SK-N-SH treated with all-trans-retinoic acid at 6 μM for 48 hours (cell line): ENCODE measurements at regions not wholly inside any gene's neighbourhood (a gene's known extent, or its start where the extent isn't known, plus 50 kb on each side); places are given as distances from the start of the nearest gene placed in this dataset.

Experiments
- ATAC-seq: fragments of 200-7000 bp; cut with Tn5 transposase; 3 replicates; pipeline ENCODE4 v1.9.1; 2020; ENCODE audit warnings: mild to moderate bottlenecking, moderate library complexity
- ARNTL ChIP-seq: fragments of 450-650 bp; formaldehyde crosslinking; IDR thresholded peaks from 2 replicates; pipeline ENCODE4 v1.5.0; 2020; ENCODE audit warnings: low read depth, mild to moderate bottlenecking, moderate library complexity, borderline replicate concordance
- BACH2 ChIP-seq: fragments of 250-450 bp; sonication (Bioruptor Pico); IDR thresholded peaks from 2 replicates; pipeline ENCODE4 v1.9.0; 2021; ENCODE audit warnings: mild to moderate bottlenecking, borderline replicate concordance
- CREB5 ChIP-seq: fragments of 250-450 bp; sonication (Bioruptor Pico); IDR thresholded peaks from 2 replicates; pipeline ENCODE4 v1.5.1; 2020; ENCODE audit warnings: low read depth, mild to moderate bottlenecking, moderate library complexity
- CSDC2 ChIP-seq: fragments of 250-450 bp; sonication (Bioruptor Pico); IDR thresholded peaks from 2 replicates; pipeline ENCODE4 v1.5.0; 2020; ENCODE audit warnings: mild to moderate bottlenecking, moderate library complexity
- CSRNP3 ChIP-seq: fragments of 250-450 bp; sonication (Bioruptor Pico); IDR thresholded peaks from 2 replicates; pipeline ENCODE4 v1.5.1; 2021; ENCODE audit warnings: mild to moderate bottlenecking, moderate library complexity
- ESRRG ChIP-seq: fragments of 250-450 bp; sonication (Bioruptor Pico); IDR thresholded peaks from 2 replicates; pipeline ENCODE4 v1.6.1; 2021; ENCODE audit warnings: mild to moderate bottlenecking
- GLIS3 ChIP-seq: fragments of 250-450 bp; sonication (Bioruptor Pico); IDR thresholded peaks from 2 replicates; pipeline ENCODE4 v1.5.0; 2020; ENCODE audit warnings: mild to moderate bottlenecking, moderate library complexity
- ISL1 ChIP-seq: fragments of 250-450 bp; sonication (Bioruptor Pico); IDR thresholded peaks from 2 replicates; pipeline ENCODE4 v2.1.2; 2022; ENCODE audit warnings: mild to moderate bottlenecking, moderate library complexity
- OSR1 ChIP-seq: fragments of 250-450 bp; sonication (Bioruptor Pico); IDR thresholded peaks from 2 replicates; pipeline ENCODE4 v1.8.0; 2022; ENCODE audit warnings: moderate library complexity, mild to moderate bottlenecking, inconsistent platforms
- PATZ1 ChIP-seq: fragments of 250-450 bp; sonication (Bioruptor Pico); IDR thresholded peaks from 2 replicates; pipeline ENCODE4 v1.8.0; 2020; ENCODE audit warnings: mild to moderate bottlenecking, moderate library complexity, borderline replicate concordance
- RARB ChIP-seq: fragments of 250-450 bp; sonication (Bioruptor Pico); IDR thresholded peaks from 2 replicates; pipeline ENCODE4 v1.8.0; 2021; ENCODE audit warnings: mild to moderate bottlenecking, moderate library complexity
- SNAI2 ChIP-seq: fragments of 250-450 bp; sonication (Bioruptor Pico); IDR thresholded peaks from 2 replicates; pipeline ENCODE4 v1.5.0; 2020; ENCODE audit warnings: mild to moderate bottlenecking, moderate library complexity
- TCF4 ChIP-seq: fragments of 250-450 bp; sonication (Bioruptor Pico); IDR thresholded peaks from 2 replicates; pipeline ENCODE4 v1.8.0; 2021; ENCODE audit warnings: mild to moderate bottlenecking, moderate library complexity, borderline replicate concordance
- TOX ChIP-seq: fragments of 250-450 bp; sonication (Bioruptor Pico); IDR thresholded peaks from 2 replicates; pipeline ENCODE4 v1.8.0; 2021; ENCODE audit warnings: mild to moderate bottlenecking, moderate library complexity, borderline replicate concordance
- TSHZ2 ChIP-seq: fragments of 250-450 bp; sonication (Bioruptor Pico); IDR thresholded peaks from 2 replicates; pipeline ENCODE4 v1.5.0; 2020; ENCODE audit warnings: mild to moderate bottlenecking, moderate library complexity
- ZFP3 ChIP-seq: fragments of 250-450 bp; sonication (Bioruptor Pico); IDR thresholded peaks from 2 replicates; pipeline ENCODE4 v1.5.0; 2020; ENCODE audit warnings: mild to moderate bottlenecking, moderate library complexity
- ZFP30 ChIP-seq: fragments of 450-650 bp; formaldehyde crosslinking; IDR thresholded peaks from 2 replicates; pipeline ENCODE4 v1.5.0; 2022; ENCODE audit warnings: mild to moderate bottlenecking, moderate library complexity
- ZNF565 ChIP-seq: fragments of 450-650 bp; formaldehyde crosslinking; conservative IDR thresholded peaks from 2 replicates; pipeline ENCODE4 v1.5.0; 2020; ENCODE audit warnings: low read depth, mild to moderate bottlenecking, moderate library complexity
- ZNF70 ChIP-seq: fragments of 450-650 bp; formaldehyde crosslinking; IDR thresholded peaks from 2 replicates; pipeline ENCODE4 v1.5.0; 2020; ENCODE audit warnings: mild to moderate bottlenecking, moderate library complexity
- ZNF8 ChIP-seq: fragments of 450-650 bp; formaldehyde crosslinking; IDR thresholded peaks from 2 replicates; pipeline ENCODE4 v1.5.0; 2020; ENCODE audit warnings: mild to moderate bottlenecking, moderate library complexity

- TF ChIP-seq PATZ1 (CRISPR knock-in tag) (no peak), OSR1 (CRISPR knock-in tag) (no peak), ARNTL (CRISPR knock-in tag) (no peak)
- TF ChIP-seq, all 23 proteins: peak for 0
Measured at GRCh38 chr6:125598422-125598821, 151.0 kb upstream of the HEY2 start (continued).

- TF ChIP-seq BACH2: no peak
- TF ChIP-seq CSDC2 (CRISPR knock-in tag): no peak
- TF ChIP-seq ZNF565 (CRISPR knock-in tag): no peak
- TF ChIP-seq PATZ1 (CRISPR knock-in tag): no peak
- TF ChIP-seq ARNTL (CRISPR knock-in tag): no peak
- no peak for TF ChIP-seq TSHZ2
- no peak for TF ChIP-seq SNAI2 (CRISPR knock-in tag)
- no peak for TF ChIP-seq RARB (CRISPR knock-in tag)
- TF ChIP-seq ZFP3: no peak
- TF ChIP-seq TOX (CRISPR knock-in tag): no peak
- TF ChIP-seq ZNF8 (CRISPR knock-in tag): no peak
- TF ChIP-seq ISL1 (CRISPR knock-in tag): no peak
- no peak for TF ChIP-seq ZFP30 (CRISPR knock-in tag)
- TF ChIP-seq OSR1 (CRISPR knock-in tag): no peak
- ATAC-seq: no peak
Measured at GRCh38 chr6:125604257-125604656, 145.2 kb upstream of the HEY2 start.

- no peak for TF ChIP-seq ARNTL (CRISPR knock-in tag)
- TF ChIP-seq ZNF70 (CRISPR knock-in tag): no peak
- no peak for TF ChIP-seq TCF4 (CRISPR knock-in tag)
- no peak for TF ChIP-seq RARB (CRISPR knock-in tag)
- no peak for TF ChIP-seq ZNF565 (CRISPR knock-in tag)
- no peak for TF ChIP-seq GLIS3
- no peak for TF ChIP-seq CSRNP3
- TF ChIP-seq PATZ1 (CRISPR knock-in tag): no peak
- TF ChIP-seq ZFP3: no peak
- TF ChIP-seq TSHZ2: no peak
- no peak for TF ChIP-seq OSR1 (CRISPR knock-in tag)
- no peak for TF ChIP-seq ESRRG (CRISPR knock-in tag)
- TF ChIP-seq BACH2: no peak
- no peak for TF ChIP-seq CREB5 (CRISPR knock-in tag)
- ATAC-seq: no peak
Measured at GRCh38 chr6:125611573-125612344, 137.7 kb upstream of the HEY2 start.
